Lower leg skin (tissue), 4 donors: ENCODE measurements at regions not wholly inside any gene's neighbourhood (a gene's known extent, or its start where the extent isn't known, plus 50 kb on each side); places are given as distances from the start of the nearest gene placed in this dataset.

Experiments
- DNase-seq, 2 donors: peaks; one replicate each; pipeline ENCODE4 v3.0.0-alpha.2; 2019; ENCODE audit warnings: low spot score in 2 of 2
- H3K4me3 ChIP-seq: fragments of 200-600 bp; sonication (generic); 2 replicates; pipeline ENCODE4 v1.5.1; 2017; ENCODE audit warnings: mild to moderate bottlenecking, low read depth; ENCODE audit not compliant: poor library complexity, severe bottlenecking
- CTCF ChIP-seq, 3 donors: fragments of 450-650 bp; IDR thresholded peaks; one replicate each; pipeline ENCODE4 v1.5.1; 2016; ENCODE audit warnings: antibody characterized with exemption in 3 of 3, mild to moderate bottlenecking in 3 of 3, moderate library complexity in 2 of 3
- POLR2A ChIP-seq, 2 donors: fragments of 450-650 bp; IDR thresholded peaks; one replicate each; pipeline ENCODE4 v1.6.1; 2016 to 2017; ENCODE audit warnings: antibody characterized with exemption in 2 of 2, mild to moderate bottlenecking in 1 of 2, moderate library complexity in 1 of 2
- WGBS, 2 donors: methylation state at CpG; one replicate each; pipeline ENCODE4 v1.1.5; 2018; 5-methylcytosine and 5-hydroxymethylcytosine counted together
- intact Hi-C: fragments of 100-400 bp; cut with DNase I; formaldehyde crosslinking; loops from one replicate; pipeline ENCODE4 v1.15.0; 2023; ENCODE audit warnings: low total_unique reads

GRCh38 chr15:95091444-95091843, 860.1 kb downstream of the MCTP2 start:
- TF ChIP-seq POLR2A (IDR thresholded peaks at IDR 0.05) (no peak), CTCF (IDR thresholded peaks at IDR 0.05) (no peak)

GRCh38 chr15:95095250-95095649, 863.9 kb downstream of the MCTP2 start:
- no peak overlapping the region for H3K4me3 ChIP-seq
- DNase-seq, result no peak
- intact Hi-C loops, result no loop called here
- TF ChIP-seq CTCF (IDR thresholded peaks at IDR 0.05), result no peak
- TF ChIP-seq POLR2A (IDR thresholded peaks at IDR 0.05), result no peak

More at GRCh38 chr15:95091444-95091843, 860.1 kb downstream of the MCTP2 start:
- intact Hi-C loops, result no loop called here
- 91 to 96% methylated on average over 14 of the region's 14 CpGs for WGBS, 2 donors
- no peak overlapping the region for H3K4me3 ChIP-seq
- DNase-seq, result no peak

GRCh38 chr15:95096651-95097050, 865.3 kb downstream of the MCTP2 start:
- TF ChIP-seq CTCF (IDR thresholded peaks at IDR 0.05), result no peak
- TF ChIP-seq POLR2A (IDR thresholded peaks at IDR 0.05), result no peak
- intact Hi-C loops, result no loop called here

GRCh38 chr15:95097361-95097760, 866.0 kb downstream of the MCTP2 start:
- TF ChIP-seq CTCF (IDR thresholded peaks at IDR 0.05) (no peak), POLR2A (IDR thresholded peaks at IDR 0.05) (no peak)
- no peak for DNase-seq
- 86 to 88% methylated on average over 2 of the region's 2 CpGs for WGBS, 2 donors
- intact Hi-C loops, result no loop called here
- no peak overlapping the region for H3K4me3 ChIP-seq

More at GRCh38 chr15:95096651-95097050, 865.3 kb downstream of the MCTP2 start:
- H3K4me3 ChIP-seq, result no peak overlapping the region
- 92 to 95% methylated on average over 6 of the region's 6 CpGs for WGBS, 2 donors
- DNase-seq, result no peak

GRCh38 chr15:95105229-95105628, 873.9 kb downstream of the MCTP2 start:
- no peak for TF ChIP-seq CTCF (IDR thresholded peaks at IDR 0.05)
- no peak for TF ChIP-seq POLR2A (IDR thresholded peaks at IDR 0.05)
- intact Hi-C loops, result no loop called here
- 78 to 84% methylated on average over 2 of the region's 2 CpGs for WGBS, 2 donors

GRCh38 chr15:95106801-95107200, 875.4 kb downstream of the MCTP2 start:
- intact Hi-C loops, result no loop called here
- TF ChIP-seq CTCF (IDR thresholded peaks at IDR 0.05), result no peak
- TF ChIP-seq POLR2A (IDR thresholded peaks at IDR 0.05), result no peak
- H3K4me3 ChIP-seq, result no peak overlapping the region
- WGBS, 2 donors, result 68 to 69% methylated on average over 2 of the region's 2 CpGs
- no peak for DNase-seq

More at GRCh38 chr15:95105229-95105628, 873.9 kb downstream of the MCTP2 start:
- DNase-seq, result no peak
- H3K4me3 ChIP-seq, result no peak overlapping the region
